Fibroblast of peridontal ligament (primary cell): ENCODE measurements at regions not wholly inside any gene's neighbourhood (a gene's known extent, or its start where the extent isn't known, plus 50 kb on each side); places are given as distances from the start of the nearest gene placed in this dataset.
A peak's percentile ranks its signal among the peaks of the same experiment; 100 is the strongest.

ENCODE experiments used
- DNase-seq: peaks from one replicate; pipeline ENCODE4 v3.0.0-alpha.2; 2010; ENCODE audit errors: extremely low read depth

GRCh38 chr4:133476063-133476462 lies 327.0 kb downstream of the PCDH10 start:
- DNase-seq = no peak

GRCh38 chr4:133474501-133474900 lies 325.4 kb downstream of the PCDH10 start:
- DNase-seq = no peak

GRCh38 chr4:133472244-133472643 lies 323.1 kb downstream of the PCDH10 start:
- no peak for DNase-seq

GRCh38 chr4:133467290-133467947 lies 318.3 kb downstream of the PCDH10 start:
- no peak for DNase-seq

GRCh38 chr4:133465022-133465421 lies 315.9 kb downstream of the PCDH10 start:
- DNase-seq = peak; percentile 43

- no peak for DNase-seq
Observed at GRCh38 chr4:133464311-133464710, 315.2 kb downstream of the PCDH10 start.

GRCh38 chr4:133452678-133453077 lies 303.6 kb downstream of the PCDH10 start:
- no peak for DNase-seq

GRCh38 chr4:133450813-133451212 lies 301.7 kb downstream of the PCDH10 start:
- no peak for DNase-seq

GRCh38 chr4:133440404-133440803 lies 291.3 kb downstream of the PCDH10 start:
- DNase-seq = no peak

- DNase-seq = no peak
Observed at GRCh38 chr4:133439830-133440229, 290.7 kb downstream of the PCDH10 start.

GRCh38 chr4:133424605-133425004 lies 275.5 kb downstream of the PCDH10 start:
- no peak for DNase-seq

GRCh38 chr4:133403913-133404312 lies 254.8 kb downstream of the PCDH10 start:
- no peak for DNase-seq

- DNase-seq = peak; percentile 77
Observed at GRCh38 chr4:133402616-133403015, 253.5 kb downstream of the PCDH10 start.

- DNase-seq = no peak
Observed at GRCh38 chr4:133394971-133395627, 246.0 kb downstream of the PCDH10 start.

- no peak for DNase-seq
Observed at GRCh38 chr4:133390198-133390855, 241.2 kb downstream of the PCDH10 start.

- DNase-seq = no peak
Observed at GRCh38 chr4:133389029-133389428, 239.9 kb downstream of the PCDH10 start.

- DNase-seq = no peak
Observed at GRCh38 chr4:133385161-133385954, 236.3 kb downstream of the PCDH10 start.

GRCh38 chr4:133379681-133380438 lies 230.8 kb downstream of the PCDH10 start:
- DNase-seq = no peak

- DNase-seq = no peak
Observed at GRCh38 chr4:133377286-133377685, 228.2 kb downstream of the PCDH10 start.

- DNase-seq = no peak
Observed at GRCh38 chr4:133372699-133373098, 223.6 kb downstream of the PCDH10 start.

- DNase-seq = no peak
Observed at GRCh38 chr4:133355633-133356032, 206.5 kb downstream of the PCDH10 start.

- no peak for DNase-seq
Observed at GRCh38 chr4:133347409-133347808, 198.3 kb downstream of the PCDH10 start.
